Left lung (tissue), 4 donors: ENCODE measurements at regions not wholly inside any gene's neighbourhood (a gene's known extent, or its start where the extent isn't known, plus 50 kb on each side); places are given as distances from the start of the nearest gene placed in this dataset.
"Not testable (repeated sequence)": the region's sequence is repeated elsewhere in the genome, so short reads cannot be mapped to it uniquely, and the experiment has no call there.

Experiments used
- ATAC-seq: fragments of 200-7000 bp; cut with Tn5 transposase; one replicate; pipeline ENCODE4 v1.9.1; 2020; ENCODE audit warnings: moderate library complexity
- DNase-seq, 4 donors: peaks; one replicate each; pipeline ENCODE4 v3.0.0-alpha.2; 2013 to 2020
- H3K27ac ChIP-seq, 2 donors: fragments of 200-600 bp; sonication (generic) in 1 of 2; one replicate each; pipeline versions ENCODE4 v1.5.0 to v1.8.0; 2020 to 2021
- H3K27me3 ChIP-seq, 2 donors: fragments of 200-600 bp; sonication (generic) in 1 of 2; one replicate each; pipeline versions ENCODE4 v1.5.0 to v1.8.0; 2020 to 2021
- H3K36me3 ChIP-seq, 2 donors: fragments of 200-600 bp; sonication (generic) in 1 of 2; one replicate each; pipeline versions ENCODE4 v1.5.0 to v1.8.0; 2020 to 2021
- H3K4me1 ChIP-seq, 2 donors: fragments of 200-600 bp; one replicate each; pipeline ENCODE4 v1.8.0; 2021
- H3K4me3 ChIP-seq, 2 donors: fragments of 200-600 bp; sonication (generic) in 1 of 2; one replicate each; pipeline versions ENCODE4 v1.5.0 to v1.8.0; 2020 to 2021; ENCODE audit warnings: mild to moderate bottlenecking in 1 of 2
- H3K9me3 ChIP-seq, 2 donors: fragments of 200-600 bp; sonication (generic) in 1 of 2; one replicate each; pipeline versions ENCODE4 v1.5.0 to v1.8.0; 2020 to 2021
- intact Hi-C, 2 donors: fragments of 100-400 bp; cut with DNase I; formaldehyde crosslinking; loops; one replicate each; pipeline versions ENCODE4 v1.11.2 to v1.14.2; 2022
- donor health status: DM: no; HTN: yes; CAD: no.
- donor health status: DM: no; HTN: no; CAD: no.

GRCh38 chr22:18234926-18235619, 85.1 kb downstream of the USP18 start:
- H3K36me3 ChIP-seq, H3K4me1 ChIP-seq, H3K27ac ChIP-seq, ATAC-seq, DNase-seq, intact Hi-C loops, H3K9me3 ChIP-seq, H3K4me3 ChIP-seq, H3K27me3 ChIP-seq: not testable (repeated sequence)

- DNase-seq, H3K4me1 ChIP-seq, H3K27ac ChIP-seq, H3K36me3 ChIP-seq, intact Hi-C loops, H3K9me3 ChIP-seq, H3K27me3 ChIP-seq, H3K4me3 ChIP-seq: not testable (repeated sequence)
- ATAC-seq, result peak; percentile 47
Measured at GRCh38 chr22:18237402-18237801, 87.4 kb downstream of the USP18 start.
